Osteoblast (primary cell): ENCODE measurements at regions not wholly inside any gene's neighbourhood (a gene's known extent, or its start where the extent isn't known, plus 50 kb on each side); places are given as distances from the start of the nearest gene placed in this dataset.

Source experiments
- DNase-seq: peaks from one replicate; pipeline ENCODE4 v3.0.0; 2011; ENCODE audit warnings: low spot score, mixed read lengths; ENCODE audit not compliant: insufficient read length; ENCODE audit errors: missing footprints
- H2AFZ ChIP-seq: 2 replicates; pipeline ENCODE4 v1.6.0; 2011; ENCODE audit warnings: mild to moderate bottlenecking, low read length
- H3K27ac ChIP-seq: 2 replicates; pipeline ENCODE4 v1.5.1; 2011; ENCODE audit warnings: mild to moderate bottlenecking, low read depth, low read length, moderate library complexity
- H3K27me3 ChIP-seq: 2 replicates; pipeline ENCODE4 v1.6.0; 2012; ENCODE audit warnings: mild to moderate bottlenecking, control low read depth, inconsistent platforms, low read length, moderate library complexity; ENCODE audit not compliant: insufficient read depth
- H3K36me3 ChIP-seq: 2 replicates; pipeline ENCODE4 v1.5.1; 2011; ENCODE audit warnings: mild to moderate bottlenecking, low read length, control low read depth, moderate library complexity; ENCODE audit not compliant: insufficient read depth
- H3K4me1 ChIP-seq: 2 replicates; pipeline ENCODE4 v1.5.1; 2011; ENCODE audit warnings: mild to moderate bottlenecking, low read length, control low read depth, moderate library complexity; ENCODE audit not compliant: insufficient read depth
- H3K4me2 ChIP-seq: 2 replicates; pipeline ENCODE4 v1.6.0; 2011; ENCODE audit warnings: mild to moderate bottlenecking, low read length; ENCODE audit not compliant: insufficient read depth
- H3K4me3 ChIP-seq: fragments of 200-600 bp; sonication (generic); 3 replicates; pipeline ENCODE4 v1.5.1; 2012; ENCODE audit warnings: mild to moderate bottlenecking, low read length, inconsistent platforms; ENCODE audit not compliant: insufficient read depth
- H3K79me2 ChIP-seq: 2 replicates; pipeline ENCODE4 v1.6.0; 2012; ENCODE audit warnings: mild to moderate bottlenecking, low read length, control low read depth, inconsistent platforms; ENCODE audit not compliant: insufficient read depth
- H3K9me3 ChIP-seq: 2 replicates; pipeline ENCODE4 v1.5.1; 2011; ENCODE audit warnings: low read depth, low read length, control low read depth
- H4K20me1 ChIP-seq: 2 replicates; pipeline ENCODE4 v1.6.0; 2012; ENCODE audit warnings: mild to moderate bottlenecking, low read length, control low read depth; ENCODE audit not compliant: insufficient read depth
- TF ChIP-seq, protein P1 (sequence below): IDR thresholded peaks from 2 replicates; pipeline ENCODE4 v1.5.1; 2011; ENCODE audit warnings: mild to moderate bottlenecking, low read depth, low read length, moderate library complexity; ENCODE audit errors: extremely low read depth

DNA sequence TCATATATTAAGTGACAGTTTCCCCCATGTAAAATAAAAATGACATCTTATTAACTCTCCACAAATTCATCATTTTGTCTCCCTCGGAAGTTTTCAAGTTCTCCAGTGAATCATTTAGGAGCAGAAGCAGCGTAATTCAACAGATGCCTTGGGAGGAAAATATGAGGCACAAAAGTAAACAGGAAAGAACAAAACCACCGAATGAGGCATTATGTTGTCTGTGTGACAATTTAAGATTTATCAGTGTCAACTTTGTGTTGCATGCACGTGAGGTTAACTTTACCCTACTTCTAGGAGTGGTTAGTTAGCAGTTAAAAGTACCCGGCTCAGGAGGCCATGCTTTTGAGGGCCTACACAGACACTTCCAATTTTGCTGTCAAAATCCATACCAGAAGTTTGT is 258.6 kb downstream of the IPO8 start:
- H3K4me1 ChIP-seq: no peaks in the 10 kb centered on the region
- no peaks in the 10 kb centered on the region for H3K9me3 ChIP-seq
- no peak overlapping the region for H2AFZ ChIP-seq
- no peak overlapping the region for H3K4me3 ChIP-seq
- no peaks in the 10 kb centered on the region for H3K36me3 ChIP-seq
- no peaks in the 10 kb centered on the region for H3K27me3 ChIP-seq
- no peak for DNase-seq
- TF ChIP-seq, protein P1, sequence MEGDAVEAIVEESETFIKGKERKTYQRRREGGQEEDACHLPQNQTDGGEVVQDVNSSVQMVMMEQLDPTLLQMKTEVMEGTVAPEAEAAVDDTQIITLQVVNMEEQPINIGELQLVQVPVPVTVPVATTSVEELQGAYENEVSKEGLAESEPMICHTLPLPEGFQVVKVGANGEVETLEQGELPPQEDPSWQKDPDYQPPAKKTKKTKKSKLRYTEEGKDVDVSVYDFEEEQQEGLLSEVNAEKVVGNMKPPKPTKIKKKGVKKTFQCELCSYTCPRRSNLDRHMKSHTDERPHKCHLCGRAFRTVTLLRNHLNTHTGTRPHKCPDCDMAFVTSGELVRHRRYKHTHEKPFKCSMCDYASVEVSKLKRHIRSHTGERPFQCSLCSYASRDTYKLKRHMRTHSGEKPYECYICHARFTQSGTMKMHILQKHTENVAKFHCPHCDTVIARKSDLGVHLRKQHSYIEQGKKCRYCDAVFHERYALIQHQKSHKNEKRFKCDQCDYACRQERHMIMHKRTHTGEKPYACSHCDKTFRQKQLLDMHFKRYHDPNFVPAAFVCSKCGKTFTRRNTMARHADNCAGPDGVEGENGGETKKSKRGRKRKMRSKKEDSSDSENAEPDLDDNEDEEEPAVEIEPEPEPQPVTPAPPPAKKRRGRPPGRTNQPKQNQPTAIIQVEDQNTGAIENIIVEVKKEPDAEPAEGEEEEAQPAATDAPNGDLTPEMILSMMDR: no peak
- H3K4me2 ChIP-seq: no peak overlapping the region
- H4K20me1 ChIP-seq: no peaks in the 10 kb centered on the region
- H3K79me2 ChIP-seq: no peaks in the 10 kb centered on the region
- H3K27ac ChIP-seq: no peak overlapping the region

DNA sequence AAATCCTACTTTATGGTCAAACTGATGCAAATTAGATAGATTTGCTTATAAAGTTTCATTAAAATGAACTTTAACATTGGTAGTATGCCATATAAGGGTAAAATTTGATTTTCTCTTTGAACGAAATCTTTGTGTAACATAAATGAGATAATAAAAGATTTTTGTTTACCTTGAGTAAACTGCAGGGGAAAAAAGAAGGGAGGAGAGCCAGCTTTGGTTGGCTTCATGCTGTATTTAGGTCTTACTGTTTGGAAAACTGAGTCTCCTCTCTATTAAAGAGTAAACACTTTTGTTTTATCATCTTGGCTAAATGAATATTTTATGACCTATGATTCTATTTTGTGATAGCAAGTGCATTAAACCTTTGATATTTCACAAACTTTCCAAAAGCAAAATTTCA is 267.6 kb downstream of the IPO8 start:
- Histone ChIP-seq H3K27ac (no peak overlapping the region), H3K36me3 (no peaks in the 10 kb centered on the region), H2AFZ (no peak overlapping the region), H3K9me3 (no peaks in the 10 kb centered on the region), H3K4me2 (no peak overlapping the region), H3K4me3 (no peak overlapping the region), H3K27me3 (no peaks in the 10 kb centered on the region), H3K79me2 (no peaks in the 10 kb centered on the region), H3K4me1 (no peaks in the 10 kb centered on the region), H4K20me1 (no peaks in the 10 kb centered on the region)
- TF ChIP-seq, protein P1: no peak
- DNase-seq: no peak

DNA sequence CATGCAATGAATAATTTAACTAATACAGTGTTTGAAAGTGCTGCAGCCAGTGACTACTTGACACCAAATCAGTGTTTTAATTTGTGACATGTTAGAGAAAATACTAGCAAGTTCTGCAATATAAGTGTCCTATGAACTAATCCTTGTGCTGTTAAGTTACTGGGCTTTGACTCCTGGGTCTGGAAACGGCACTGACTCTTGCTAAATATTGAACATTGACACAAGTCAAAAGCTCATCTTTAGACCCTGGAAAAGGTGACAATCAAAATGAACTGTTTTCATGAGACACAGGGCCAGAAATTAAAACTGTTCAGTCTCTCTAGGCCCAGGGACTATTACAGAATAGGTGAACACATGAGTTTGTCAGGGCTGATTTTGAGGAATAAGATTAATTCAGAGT is 268.1 kb downstream of the IPO8 start:
- Histone ChIP-seq H3K4me1 (no peaks in the 10 kb centered on the region), H3K9me3 (no peaks in the 10 kb centered on the region), H2AFZ (no peak overlapping the region), H3K4me2 (no peak overlapping the region), H3K27ac (no peak overlapping the region), H4K20me1 (no peaks in the 10 kb centered on the region), H3K27me3 (no peaks in the 10 kb centered on the region), H3K79me2 (no peaks in the 10 kb centered on the region), H3K4me3 (no peak overlapping the region), H3K36me3 (no peaks in the 10 kb centered on the region)
- DNase-seq: no peak
- TF ChIP-seq, protein P1: no peak

DNA sequence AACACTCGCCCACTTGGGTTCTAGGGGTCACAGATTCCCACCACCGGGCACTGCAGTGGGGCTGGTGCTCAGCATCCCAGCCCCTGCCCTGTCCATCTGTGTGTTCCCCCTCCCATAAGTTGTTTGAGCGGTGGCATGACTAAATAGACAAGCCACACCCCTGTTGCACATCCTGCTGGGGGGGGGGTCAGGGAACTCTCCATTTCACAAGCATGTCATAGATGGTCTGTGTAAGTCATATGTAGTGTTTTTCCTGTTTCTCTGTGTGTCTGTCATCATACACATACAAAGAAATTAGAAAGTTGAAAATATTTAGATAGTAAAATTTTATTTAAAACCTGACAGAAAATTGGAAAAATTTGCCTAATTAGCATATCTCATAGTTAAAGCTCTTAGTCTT is 270.2 kb downstream of the IPO8 start:
- TF ChIP-seq, protein P1: no peak
- Histone ChIP-seq H3K4me3 (no peak overlapping the region), H3K36me3 (no peaks in the 10 kb centered on the region), H3K79me2 (no peaks in the 10 kb centered on the region), H3K4me2 (no peak overlapping the region), H3K27ac (no peak overlapping the region), H3K4me1 (peaks cover 6% of the 10 kb centered on the region), H3K9me3 (no peaks in the 10 kb centered on the region), H2AFZ (no peak overlapping the region), H4K20me1 (no peaks in the 10 kb centered on the region), H3K27me3 (no peaks in the 10 kb centered on the region)
- no peak for DNase-seq
